NCI-H526 (cell line): ENCODE measurements at regions not wholly inside any gene's neighbourhood (a gene's known extent, or its start where the extent isn't known, plus 50 kb on each side); places are given as distances from the start of the nearest gene placed in this dataset.
A peak's percentile ranks its signal among the peaks of the same experiment; 100 is the strongest.
"Not testable (repeated sequence)": the region's sequence is repeated elsewhere in the genome, so short reads cannot be mapped to it uniquely, and the experiment has no call there.

Experiments
- DNase-seq, 2 experiments: peaks; one replicate each; lab custom pipeline; 2025; lab: John Stamatoyannopoulos, UW

- peak; percentile 31 to 68 for DNase-seq
Measured at GRCh38 chr7:114083166-114084001, 164.6 kb upstream of the PPP1R3A start.

GRCh38 chr7:114082642-114083165, 163.9 kb upstream of the PPP1R3A start:
- DNase-seq: peak in 1 of 2 experiments; percentile 39

- DNase-seq: peak; percentile 11 to 55
Measured at GRCh38 chr7:114081606-114082425, 163.0 kb upstream of the PPP1R3A start.

GRCh38 chr7:114077158-114077524, 158.3 kb upstream of the PPP1R3A start:
- not testable (repeated sequence) for DNase-seq

- DNase-seq: not testable (repeated sequence)
Measured at GRCh38 chr7:114076392-114077157, 157.8 kb upstream of the PPP1R3A start.

- DNase-seq: no peak
Measured at GRCh38 chr7:114073701-114074100, 154.9 kb upstream of the PPP1R3A start.

GRCh38 chr7:114070246-114070645, 151.4 kb upstream of the PPP1R3A start:
- DNase-seq: no peak

- no peak for DNase-seq
Measured at GRCh38 chr7:114062810-114063209, 144.0 kb upstream of the PPP1R3A start.

GRCh38 chr7:114051871-114052331, 133.1 kb upstream of the PPP1R3A start:
- DNase-seq: no peak

GRCh38 chr7:114050571-114050970, 131.8 kb upstream of the PPP1R3A start:
- DNase-seq: no peak

GRCh38 chr7:114048386-114049235, 129.8 kb upstream of the PPP1R3A start:
- no peak for DNase-seq

GRCh38 chr7:114047889-114048288, 129.1 kb upstream of the PPP1R3A start:
- no peak for DNase-seq

- no peak for DNase-seq
Measured at GRCh38 chr7:114033475-114033874, 114.7 kb upstream of the PPP1R3A start.

- peak; percentile 45 to 86 for DNase-seq
Measured at GRCh38 chr7:114026486-114027089, 107.8 kb upstream of the PPP1R3A start.

- no peak for DNase-seq
Measured at GRCh38 chr7:114021135-114021534, 102.3 kb upstream of the PPP1R3A start.

GRCh38 chr7:114008696-114009095, 89.9 kb upstream of the PPP1R3A start:
- no peak for DNase-seq

- DNase-seq: no peak
Measured at GRCh38 chr7:114007386-114007785, 88.6 kb upstream of the PPP1R3A start.

- DNase-seq: no peak
Measured at GRCh38 chr7:113998934-113999333, 80.1 kb upstream of the PPP1R3A start.

GRCh38 chr7:113996405-113996804, 77.6 kb upstream of the PPP1R3A start:
- DNase-seq: no peak

- no peak for DNase-seq
Measured at GRCh38 chr7:113986216-113986615, 67.4 kb upstream of the PPP1R3A start.

GRCh38 chr7:113976508-113976907, 57.7 kb upstream of the PPP1R3A start:
- DNase-seq: no peak
